ENCODE measurements at regions not wholly inside any gene's neighbourhood (a gene's known extent, or its start where the extent isn't known, plus 50 kb on each side); places are given as distances from the start of the nearest gene placed in this dataset.

- DNase-seq (ENCODE audit: low read depth in 4 of 4, low spot score in 3 of 4): peak in 1 of 4 donors; percentile 19
Measured at GRCh38 chr12:107318806-107319532, 225.6 kb upstream of the CRY1 start.

GRCh38 chr12:107319533-107320032 lies 226.2 kb upstream of the CRY1 start:
- DNase-seq (ENCODE audit: low read depth in 4 of 4, low spot score in 3 of 4): peak in 1 of 4 donors; percentile 19

GRCh38 chr12:107320033-107320928 lies 226.9 kb upstream of the CRY1 start:
- DNase-seq (ENCODE audit: low read depth in 4 of 4, low spot score in 3 of 4): peak in 1 of 4 donors; percentile 10

GRCh38 chr12:107320929-107321631 lies 227.7 kb upstream of the CRY1 start:
- DNase-seq (ENCODE audit: low read depth in 4 of 4, low spot score in 3 of 4): peak in 1 of 4 donors; percentile 19

- DNase-seq (ENCODE audit: low read depth in 4 of 4, low spot score in 3 of 4): no peak
Measured at GRCh38 chr12:107322063-107322462, 228.7 kb upstream of the CRY1 start.

- DNase-seq (ENCODE audit: low read depth in 4 of 4, low spot score in 3 of 4): no peak
Measured at GRCh38 chr12:107325075-107325608, 231.8 kb upstream of the CRY1 start.

GRCh38 chr12:107326237-107326636 lies 232.9 kb upstream of the CRY1 start:
- DNase-seq (ENCODE audit: low read depth in 4 of 4, low spot score in 3 of 4): no peak

- no peak for DNase-seq (ENCODE audit: low read depth in 4 of 4, low spot score in 3 of 4)
Measured at GRCh38 chr12:107327651-107328182, 234.4 kb upstream of the CRY1 start.

- DNase-seq (ENCODE audit: low read depth in 4 of 4, low spot score in 3 of 4): no peak
Measured at GRCh38 chr12:107328442-107329133, 235.2 kb upstream of the CRY1 start.

GRCh38 chr12:107329569-107330324 lies 236.4 kb upstream of the CRY1 start:
- DNase-seq (ENCODE audit: low read depth in 4 of 4, low spot score in 3 of 4): no peak

- no peak for DNase-seq (ENCODE audit: low read depth in 4 of 4, low spot score in 3 of 4)
Measured at GRCh38 chr12:107330831-107331431, 237.6 kb upstream of the CRY1 start.

- no peak for DNase-seq (ENCODE audit: low read depth in 4 of 4, low spot score in 3 of 4)
Measured at GRCh38 chr12:107331471-107331870, 238.1 kb upstream of the CRY1 start.

GRCh38 chr12:107331912-107332311 lies 238.6 kb upstream of the CRY1 start:
- DNase-seq (ENCODE audit: low read depth in 4 of 4, low spot score in 3 of 4): no peak

GRCh38 chr12:107332743-107333142 lies 239.4 kb upstream of the CRY1 start:
- DNase-seq (ENCODE audit: low read depth in 4 of 4, low spot score in 3 of 4): no peak

- DNase-seq (ENCODE audit: low read depth in 4 of 4, low spot score in 3 of 4): no peak
Measured at GRCh38 chr12:107335802-107336570, 242.6 kb upstream of the CRY1 start.

- DNase-seq (ENCODE audit: low read depth in 4 of 4, low spot score in 3 of 4): no peak
Measured at GRCh38 chr12:107336695-107337094, 243.3 kb upstream of the CRY1 start.

- DNase-seq (ENCODE audit: low read depth in 4 of 4, low spot score in 3 of 4): no peak
Measured at GRCh38 chr12:107337346-107338095, 244.2 kb upstream of the CRY1 start.
